AG09319 (cell line): ENCODE measurements at regions not wholly inside any gene's neighbourhood (a gene's known extent, or its start where the extent isn't known, plus 50 kb on each side); places are given as distances from the start of the nearest gene placed in this dataset.

ENCODE experiments used
- DNase-seq: peaks from one replicate; pipeline ENCODE4 v3.0.0-alpha.2; 2010; ENCODE audit warnings: low read depth; ENCODE audit errors: extremely low read depth
- CTCF ChIP-seq: IDR thresholded peaks from 2 replicates; pipeline ENCODE4 v1.5.1; 2011; ENCODE audit warnings: low read depth, mild to moderate bottlenecking, inconsistent platforms, low read length, moderate library complexity

- TF ChIP-seq CTCF, result no peak
- DNase-seq, result no peak
These were observed 84.9 kb downstream of the GPAM start for GRCh38 chr10:112098682-112099081.
